GM19035 (cell line): ENCODE measurements at regions not wholly inside any gene's neighbourhood (a gene's known extent, or its start where the extent isn't known, plus 50 kb on each side); places are given as distances from the start of the nearest gene placed in this dataset.
"Not testable (repeated sequence)": the region's sequence is repeated elsewhere in the genome, so short reads cannot be mapped to it uniquely, and the experiment has no call there.

Source experiments
- ATAC-seq: cut with Tn5 transposase; IDR thresholded peaks from one replicate; pipeline ENCODE4 v1.9.1; 2021; ENCODE audit not compliant: unreplicated experiment

DNA sequence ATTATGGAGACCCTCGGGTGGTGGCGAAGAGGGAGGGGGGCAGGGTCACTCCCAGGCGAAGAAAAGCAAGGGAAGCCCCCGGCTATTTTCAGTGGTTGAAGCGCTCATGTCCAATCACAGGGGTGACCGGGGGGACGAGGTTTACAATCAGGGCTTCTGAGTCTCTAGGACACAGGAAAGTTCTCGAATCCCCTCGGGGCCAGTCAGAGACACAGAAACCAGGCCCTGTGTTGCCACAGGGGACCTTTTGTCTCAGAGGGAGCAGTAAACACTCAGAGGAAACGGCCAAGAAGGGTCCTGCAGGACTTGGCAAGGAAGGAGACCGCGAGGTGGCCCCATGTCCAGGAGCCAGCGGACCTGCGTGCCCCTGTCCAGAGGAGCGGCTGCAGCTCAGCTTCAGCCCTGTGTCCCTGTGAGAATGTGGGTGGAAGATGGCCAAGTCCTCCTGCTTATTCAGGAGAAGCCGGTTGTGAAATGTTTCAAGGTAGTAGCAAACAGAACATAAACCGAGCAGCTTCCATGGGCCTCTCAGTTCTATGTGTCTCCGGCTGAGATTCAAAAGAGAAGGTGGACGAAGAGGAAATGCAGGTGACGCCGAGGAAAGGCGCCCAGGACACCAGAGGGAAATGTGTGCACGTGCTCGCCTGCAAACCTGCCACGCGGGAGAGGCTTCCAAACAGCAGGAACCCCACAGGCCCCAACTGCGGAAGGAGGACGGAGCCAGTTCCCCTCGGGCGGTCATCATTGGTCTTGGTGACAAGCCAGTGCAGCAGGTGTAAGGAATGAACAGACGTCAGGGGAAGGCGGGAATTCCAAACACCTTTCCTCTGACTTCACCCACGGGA lies 357.6 kb downstream of the BRD1 start:
- ATAC-seq = no peak

DNA sequence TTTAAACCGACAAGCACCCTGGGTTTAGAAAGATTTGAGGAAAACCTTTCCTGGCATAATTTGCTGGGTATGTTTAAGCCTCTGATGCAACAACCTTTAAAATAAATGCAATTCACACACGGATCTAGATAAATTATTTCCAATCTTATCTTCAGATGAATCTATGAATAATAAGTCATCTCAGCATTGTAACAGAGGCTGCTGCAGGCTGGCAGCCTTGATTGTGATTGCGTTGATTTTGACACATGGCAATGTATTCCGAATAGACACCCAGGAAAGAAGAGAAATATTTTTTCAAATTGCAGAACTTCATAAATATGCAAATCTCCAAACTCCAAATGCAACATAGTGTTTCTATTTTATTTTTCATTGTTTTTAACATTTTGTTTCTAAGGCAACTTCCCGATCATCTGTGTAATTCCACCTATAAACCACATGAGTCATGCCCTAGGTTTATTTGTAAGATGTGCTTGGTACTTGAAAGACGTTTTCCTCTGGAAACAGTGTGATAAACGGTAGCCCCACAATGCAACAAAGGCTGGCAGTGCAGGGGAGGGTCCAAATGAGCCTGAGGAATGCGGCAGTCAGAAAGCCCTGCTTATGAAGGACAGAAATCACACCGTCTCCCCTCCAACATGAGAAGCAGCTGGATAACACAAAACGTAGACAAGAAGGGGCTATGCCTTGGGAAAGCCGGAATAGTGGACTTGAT lies 359.0 kb downstream of the BRD1 start:
- ATAC-seq = no peak

DNA sequence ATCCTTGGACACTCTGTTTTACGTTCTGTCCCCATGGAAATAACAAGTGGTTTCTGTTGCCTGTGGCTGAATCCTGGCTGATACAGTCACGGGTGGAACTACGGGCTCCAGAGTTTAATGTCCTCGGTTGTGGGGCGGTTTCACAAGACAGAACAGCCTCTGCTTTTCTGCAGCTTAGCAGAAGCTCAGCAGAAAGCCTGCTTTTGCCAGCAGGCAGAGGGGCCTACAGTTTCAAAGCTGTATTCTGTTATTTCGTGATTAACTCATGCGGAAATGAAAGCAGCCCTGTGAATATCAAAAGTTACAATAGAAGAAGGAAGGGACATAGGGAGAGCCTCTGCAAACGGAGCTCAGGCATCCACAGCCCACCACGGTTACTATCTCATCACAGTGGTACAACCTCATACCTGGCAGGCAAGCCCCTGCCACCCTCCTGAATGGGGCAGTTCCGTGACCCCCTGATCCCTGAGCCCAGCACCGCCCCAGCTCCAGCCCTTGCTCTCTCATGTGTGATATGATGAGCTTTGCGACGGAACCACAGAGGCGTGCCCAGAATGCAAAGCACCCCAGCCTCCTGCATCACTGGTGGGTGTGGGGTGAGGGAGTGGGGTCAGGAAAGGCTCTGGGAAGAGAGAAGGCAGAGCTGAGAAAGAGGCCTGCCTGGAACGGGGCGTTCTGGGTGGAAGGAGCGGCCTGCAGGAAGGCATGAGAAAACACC lies 360.6 kb downstream of the BRD1 start:
- ATAC-seq = no peak

DNA sequence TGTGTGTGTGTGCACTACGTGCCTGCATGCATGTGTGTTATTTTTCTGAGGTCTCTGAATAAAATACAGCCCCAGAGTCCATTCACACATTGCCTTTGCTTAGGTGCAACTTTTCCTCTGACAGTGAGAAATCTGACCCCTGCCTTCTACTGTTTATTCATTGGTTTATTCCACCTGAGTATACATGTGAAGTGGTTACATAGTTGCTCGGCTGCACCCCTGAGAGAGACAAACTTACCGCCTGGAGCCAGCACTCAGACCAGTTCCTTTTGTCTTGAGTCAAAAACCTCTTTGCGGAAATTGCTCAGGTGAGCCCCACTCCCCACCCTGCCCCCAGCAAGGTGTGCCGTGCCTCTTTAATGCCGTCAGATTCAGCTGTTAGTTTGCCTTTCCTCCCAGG lies 363.6 kb downstream of the BRD1 start:
- no peak for ATAC-seq

DNA sequence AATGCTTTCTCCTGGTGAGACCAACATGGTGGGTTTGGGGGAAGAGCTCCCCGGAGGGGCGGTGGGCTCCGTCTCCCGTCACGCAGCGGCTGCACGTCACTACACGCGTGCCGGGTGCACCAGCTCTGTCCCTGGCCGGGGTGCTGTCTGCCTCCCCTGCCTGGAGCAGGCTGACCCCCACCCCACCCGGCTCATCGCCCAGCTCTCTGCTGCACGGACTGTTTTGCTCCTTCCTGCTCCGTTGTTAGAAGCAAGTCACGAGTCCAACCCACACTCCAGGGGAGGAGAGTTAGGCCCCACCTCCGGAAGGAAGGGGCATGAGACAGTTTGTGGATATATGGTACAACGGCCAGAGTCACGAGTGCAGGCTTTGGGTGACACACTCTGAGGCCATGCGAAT lies 364.9 kb downstream of the BRD1 start:
- no peak for ATAC-seq

DNA sequence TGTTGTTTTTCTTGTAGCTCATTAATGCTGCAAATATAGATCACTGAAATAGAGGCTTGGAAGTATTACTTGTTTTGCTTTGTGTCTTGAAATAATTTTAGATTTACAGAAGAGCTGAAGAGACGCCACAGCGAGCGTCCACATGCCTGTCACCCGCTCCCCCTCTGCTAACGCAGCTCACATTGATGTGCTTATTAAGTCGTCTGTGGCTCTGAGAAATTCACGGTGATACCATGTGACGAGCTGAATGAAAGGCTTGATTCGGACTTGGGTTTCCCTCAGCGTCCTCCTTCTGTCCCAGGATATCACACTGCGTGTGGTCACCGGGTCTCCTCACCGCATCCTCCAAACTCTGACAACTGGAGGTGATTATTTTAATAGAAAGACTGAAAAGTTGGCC lies 365.4 kb downstream of the BRD1 start:
- ATAC-seq = no peak

DNA sequence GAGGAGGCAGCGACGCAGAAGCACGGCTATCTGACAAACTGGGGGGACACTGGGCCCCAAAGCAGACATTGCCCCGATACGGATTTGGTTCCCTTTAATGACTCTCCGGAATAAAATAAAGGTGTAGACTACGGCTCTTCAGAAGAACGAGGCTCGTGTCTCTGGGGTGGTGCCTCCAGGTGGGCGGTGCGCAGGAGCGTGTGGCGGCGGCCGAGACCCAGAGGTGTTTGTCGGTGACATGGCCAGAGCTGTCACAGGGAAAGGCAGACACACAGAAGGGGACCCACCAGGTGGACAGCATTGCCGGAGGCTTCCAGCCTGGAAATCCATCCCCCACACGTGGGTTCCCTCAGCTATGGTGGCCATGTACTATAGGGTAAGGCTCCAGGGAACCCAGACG lies 366.0 kb downstream of the BRD1 start:
- ATAC-seq = no peak

DNA sequence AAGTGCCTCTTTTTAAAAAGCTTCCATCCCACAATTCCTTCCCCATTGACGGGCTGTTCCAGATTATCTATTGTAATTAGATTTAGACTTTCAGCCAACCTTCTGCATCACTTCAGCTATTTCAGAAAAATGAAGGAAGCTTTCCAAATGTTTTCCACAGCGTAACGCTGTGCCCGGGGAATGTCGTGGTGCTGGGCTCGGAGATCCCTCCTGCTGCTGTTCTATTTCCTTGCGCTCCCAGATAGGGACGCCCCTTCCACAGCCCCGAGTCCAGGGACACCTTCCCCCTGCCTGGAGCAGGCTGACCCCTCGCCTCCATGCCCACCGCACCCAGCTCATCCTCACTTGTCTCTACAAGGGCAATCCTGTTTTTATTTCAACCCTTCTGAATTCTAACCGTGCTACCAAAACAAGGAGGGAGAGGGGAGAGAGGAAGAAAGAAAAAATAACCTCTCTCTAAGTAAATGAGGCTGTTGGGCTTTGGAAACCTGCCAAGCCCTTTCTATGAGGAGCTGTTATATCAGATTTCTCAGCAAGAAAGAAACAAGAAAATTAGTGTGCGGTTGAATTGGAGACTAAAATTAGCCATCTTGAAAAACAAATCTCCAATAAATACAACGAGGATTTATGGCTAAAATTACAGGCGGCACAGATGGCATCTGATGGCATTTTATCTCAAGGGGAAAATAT lies 366.9 kb downstream of the BRD1 start:
- no peak for ATAC-seq

DNA sequence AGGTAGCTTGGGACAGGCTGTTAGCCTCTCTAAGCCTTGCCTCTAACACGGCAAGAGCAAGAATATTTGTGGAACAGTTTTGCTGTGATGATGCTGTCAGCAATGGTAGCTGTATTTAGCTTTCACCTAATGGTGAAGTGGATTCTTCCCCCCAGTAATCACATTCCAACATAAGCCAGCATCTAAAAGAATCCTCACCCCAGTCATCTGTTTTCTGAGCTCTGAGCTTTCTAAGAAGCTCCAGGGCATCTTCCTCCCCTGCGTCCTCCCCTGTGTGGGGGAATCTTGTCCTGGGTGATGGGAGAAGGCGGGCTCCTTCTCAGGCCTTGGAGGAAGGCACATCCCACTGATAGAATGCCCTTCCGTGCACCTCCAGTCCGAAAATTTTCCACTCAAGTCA lies 367.6 kb downstream of the BRD1 start:
- ATAC-seq = no peak

DNA sequence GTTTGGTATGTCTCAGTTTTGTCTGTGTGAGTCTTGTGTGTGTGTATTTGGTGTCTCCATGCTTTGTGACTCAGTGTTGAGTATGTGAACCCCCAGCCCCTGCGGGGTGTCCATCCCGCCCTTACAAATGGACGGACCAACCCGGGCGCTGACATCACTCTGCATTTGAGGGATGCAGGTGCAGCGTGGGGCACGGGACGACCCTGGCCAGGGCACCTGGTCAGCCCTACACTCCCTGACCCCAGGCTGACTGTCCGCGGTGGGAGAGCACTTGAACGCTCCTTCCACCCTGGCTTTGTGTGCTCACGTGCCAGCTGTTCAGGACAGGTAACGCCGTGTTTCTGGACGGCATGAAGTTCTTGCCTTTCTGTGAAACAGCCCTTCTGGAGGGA lies 369.0 kb downstream of the BRD1 start:
- no peak for ATAC-seq

DNA sequence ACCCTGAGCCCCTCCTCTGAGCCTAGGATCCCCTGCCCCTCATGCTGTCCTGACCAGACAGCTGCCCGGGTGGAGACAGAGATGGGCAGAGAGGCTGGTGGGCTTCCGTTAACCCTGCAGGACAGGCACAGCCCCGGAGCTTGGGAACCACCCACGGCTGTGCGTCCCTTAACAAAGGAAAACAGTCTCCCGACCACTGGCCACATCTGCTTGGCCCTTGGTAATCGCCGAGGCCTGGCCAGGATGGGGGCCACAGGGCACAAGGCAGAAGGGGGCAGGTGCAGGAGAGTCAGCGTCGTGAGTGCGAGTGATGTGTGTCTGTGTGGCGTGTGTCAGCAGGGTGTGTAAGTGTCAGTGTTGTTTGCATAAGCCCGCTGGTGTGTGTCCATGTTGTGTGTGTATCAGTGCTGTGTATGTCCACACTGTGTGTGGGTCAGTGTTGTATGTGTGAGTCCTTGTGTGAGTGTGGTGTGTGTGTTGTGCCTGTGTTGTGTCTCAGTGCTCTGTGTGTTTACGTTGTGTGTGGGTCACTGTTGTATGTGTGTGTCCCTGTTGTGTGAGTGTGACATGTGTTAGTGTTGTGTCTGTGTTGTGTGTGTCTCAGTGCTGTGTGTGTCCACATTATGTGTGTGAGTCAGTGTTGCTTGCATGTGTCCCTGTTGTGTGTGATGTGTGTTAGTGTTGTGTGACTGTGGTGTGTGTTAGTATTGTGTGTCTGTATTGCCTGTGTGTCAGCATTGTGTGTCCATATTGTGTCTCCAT lies 369.5 kb downstream of the BRD1 start:
- ATAC-seq = no peak

DNA sequence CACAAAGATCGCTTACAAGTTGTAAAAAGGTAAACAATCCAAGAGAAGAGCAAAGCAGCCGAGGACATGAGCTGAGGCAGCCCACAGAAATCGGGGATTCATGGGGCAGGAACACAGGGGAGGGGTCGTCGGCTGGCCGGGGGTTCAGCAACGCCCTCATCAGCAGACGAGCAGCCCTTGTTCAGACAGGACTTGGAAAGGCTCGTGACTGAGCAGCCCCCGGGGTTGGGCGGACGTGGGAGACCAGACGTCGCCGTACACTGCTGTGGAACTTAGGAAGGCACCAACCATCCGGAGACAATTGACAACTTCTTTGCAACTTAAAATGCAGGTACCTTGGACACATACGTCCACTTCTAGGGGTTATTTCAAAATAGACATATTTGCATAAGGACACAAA lies 370.5 kb downstream of the BRD1 start:
- no peak for ATAC-seq

DNA sequence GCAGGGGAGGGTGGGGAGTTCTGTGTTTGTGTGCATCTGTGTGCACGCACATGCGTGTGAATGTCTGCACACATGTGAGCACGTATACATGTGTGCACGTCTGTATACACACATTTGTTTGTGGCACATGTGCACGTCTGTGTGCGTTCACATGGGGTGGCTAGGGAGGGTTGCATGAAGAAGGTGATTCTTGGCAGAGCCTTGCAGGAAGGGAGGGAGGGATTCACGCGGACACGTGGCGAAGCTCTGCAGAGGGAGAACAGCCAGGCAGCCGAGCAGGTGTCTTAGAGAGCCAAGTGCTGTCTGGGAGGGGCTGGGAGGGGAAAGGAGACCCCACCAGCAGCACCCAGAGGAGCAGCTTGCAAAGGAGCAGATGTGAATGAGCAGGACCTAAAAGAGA lies 372.1 kb downstream of the BRD1 start:
- no peak for ATAC-seq

DNA sequence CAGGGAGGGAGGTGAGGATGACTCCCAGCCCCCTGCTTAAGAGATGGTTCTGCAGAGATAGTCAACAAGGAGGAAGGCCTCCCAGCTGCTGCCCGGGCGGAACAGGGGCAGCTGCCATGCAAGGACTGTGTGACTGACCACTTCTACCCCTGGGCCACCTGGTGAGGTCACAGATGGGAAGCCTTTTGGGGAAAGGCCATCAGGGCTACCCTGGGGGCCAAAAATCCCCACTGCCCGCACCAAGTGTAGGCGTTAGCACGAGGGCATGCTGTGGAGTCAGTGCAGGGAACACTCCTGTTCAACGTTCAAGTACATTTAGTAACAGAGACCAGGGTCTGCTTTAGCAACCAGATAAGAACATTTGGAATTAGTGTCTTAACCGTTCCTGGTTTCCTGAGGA lies 372.9 kb downstream of the BRD1 start:
- ATAC-seq = no peak

DNA sequence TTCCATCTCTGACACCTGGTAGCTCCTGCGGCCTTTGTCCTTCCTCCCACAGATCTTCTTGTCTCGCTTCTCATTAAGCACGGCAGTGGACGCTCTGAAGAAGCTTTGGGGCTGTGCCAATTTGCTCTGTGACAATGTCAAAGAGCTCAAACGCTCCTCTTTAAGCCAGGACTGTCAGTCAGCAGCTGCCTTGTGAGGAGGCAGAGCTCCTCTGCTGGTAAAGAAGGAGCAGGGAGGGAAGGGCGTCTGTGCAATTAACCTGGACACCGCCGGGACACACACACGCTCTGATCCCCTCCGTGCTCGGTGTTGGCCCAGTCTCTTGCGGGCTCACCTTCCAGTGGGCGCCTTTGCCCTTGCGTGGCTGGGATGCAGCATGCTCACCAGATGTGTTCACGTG lies 373.9 kb downstream of the BRD1 start:
- ATAC-seq = no peak

DNA sequence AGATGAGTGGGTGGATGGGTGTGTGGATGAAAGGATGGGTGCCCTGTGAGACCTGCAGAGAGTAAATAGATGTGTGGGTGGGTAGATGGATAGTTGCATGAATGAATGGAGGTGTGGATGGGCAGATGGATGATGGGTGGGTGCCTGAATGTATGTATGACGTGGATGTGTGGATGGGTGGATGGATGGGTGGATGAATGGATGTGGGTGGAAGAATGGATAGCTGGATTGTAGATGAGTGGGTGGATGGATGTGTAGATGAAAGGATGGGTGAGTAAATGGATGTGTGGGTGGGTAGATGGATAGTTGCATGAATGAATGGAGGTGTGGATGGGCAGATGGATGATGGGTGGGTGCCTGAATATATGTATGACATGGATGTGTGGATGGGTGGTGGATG lies 374.7 kb downstream of the BRD1 start:
- ATAC-seq = not testable (repeated sequence)

DNA sequence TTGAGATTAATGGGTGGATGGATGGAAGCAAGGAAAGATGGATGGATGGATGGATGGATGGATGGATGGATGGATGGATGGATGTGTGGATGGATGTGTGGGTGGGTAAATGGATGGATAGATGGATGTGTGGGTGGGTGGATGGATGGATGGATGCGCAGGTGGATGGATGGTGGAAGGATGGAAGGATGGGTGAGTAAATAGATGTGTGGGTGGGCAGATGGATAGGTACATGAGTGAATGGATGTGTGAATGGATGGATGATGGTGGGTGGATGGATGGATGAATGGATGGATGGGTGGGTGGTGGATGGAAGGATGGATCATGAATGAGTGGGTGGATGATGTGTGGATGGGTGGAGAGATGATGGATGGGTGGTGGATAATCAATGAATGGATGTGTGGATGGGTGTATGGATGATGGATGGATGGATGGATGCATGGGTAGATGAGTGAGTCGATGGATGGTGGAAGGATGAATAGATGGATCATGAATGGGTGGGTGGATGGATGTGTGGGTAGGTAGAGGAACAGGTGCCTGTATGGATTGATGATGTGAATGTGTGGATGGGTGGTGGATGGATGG lies 375.2 kb downstream of the BRD1 start:
- no peak for ATAC-seq

DNA sequence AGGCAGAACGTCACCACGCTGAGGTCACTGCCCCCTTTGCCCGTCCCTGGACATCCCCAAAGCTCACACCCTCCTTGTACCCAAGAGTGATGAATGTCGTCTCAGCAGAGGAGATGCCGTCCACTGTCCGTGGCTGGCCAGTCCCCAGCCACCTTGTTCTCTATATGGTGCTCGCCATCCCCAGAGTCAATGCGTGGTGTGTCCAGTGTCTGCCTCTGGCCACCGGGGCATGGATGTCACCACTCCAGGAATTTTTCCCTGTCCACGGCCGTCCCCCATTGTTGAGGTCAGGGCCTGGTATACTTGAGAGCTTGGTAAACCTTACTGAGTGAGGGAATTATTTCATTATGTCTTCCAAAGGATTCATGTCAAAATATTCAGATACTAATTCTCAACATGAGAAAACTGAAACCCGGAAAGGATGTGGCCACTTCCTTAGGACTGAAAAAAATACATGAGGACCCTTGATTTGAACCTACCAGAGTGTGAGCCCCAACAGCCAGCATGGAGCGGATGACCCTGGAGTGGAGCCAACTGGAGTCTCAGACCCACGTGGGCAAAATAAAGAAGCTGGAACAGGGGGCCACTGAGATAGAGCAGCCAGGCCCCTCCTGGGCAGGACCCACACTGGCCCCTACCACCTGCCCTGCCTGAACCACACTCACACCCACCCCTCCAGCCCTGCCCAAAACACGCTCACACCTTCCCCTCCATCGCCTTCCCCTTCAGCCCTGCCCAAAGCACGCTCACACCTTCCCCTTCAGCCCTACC lies 376.4 kb downstream of the BRD1 start:
- ATAC-seq = no peak

DNA sequence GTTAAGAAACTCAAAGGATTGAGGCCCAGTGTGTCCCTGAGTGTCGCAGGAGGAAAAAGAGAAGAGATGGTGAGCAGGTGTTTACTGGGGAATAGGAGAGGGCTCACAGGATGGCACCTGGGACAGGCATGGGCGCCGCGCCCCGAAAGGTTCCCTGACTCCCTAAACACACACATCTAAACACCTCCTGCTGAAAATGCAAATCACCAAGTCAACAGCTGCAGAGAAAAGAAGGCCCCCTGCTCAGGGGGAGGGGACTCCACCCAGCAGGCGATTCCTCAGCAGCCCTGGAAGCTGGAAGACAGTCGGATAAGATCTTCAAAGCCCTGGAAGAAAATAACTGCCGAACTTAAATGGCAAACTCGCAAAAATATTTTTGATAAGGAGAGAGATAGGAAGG lies 377.2 kb downstream of the BRD1 start:
- ATAC-seq = no peak
